H1 (cell line): ENCODE measurements at regions not wholly inside any gene's neighbourhood (a gene's known extent, or its start where the extent isn't known, plus 50 kb on each side); places are given as distances from the start of the nearest gene placed in this dataset.

ENCODE experiments used
- CTCF ChIA-PET: fragments of 300-600 bp; sonication (Branson Sonifier 250); formaldehyde crosslinking; loops from one replicate; lab custom pipeline; 2021; ENCODE audit not compliant: partially characterized antibody; lab: Charles Lee
- POLR2A ChIA-PET: fragments of 300-600 bp; sonication (Branson Sonifier 250); formaldehyde crosslinking; loops from one replicate; lab custom pipeline; 2021; ENCODE audit warnings: inconsistent platforms; ENCODE audit not compliant: partially characterized antibody; lab: Charles Lee
- DNase-seq, 2 experiments: peaks; one replicate each; pipeline versions ENCODE4 v3.0.0 to v3.0.0-alpha.2; 2010 to 2022; ENCODE audit warnings: low spot score in 2 of 2, low read depth in 1 of 2, mixed read lengths in 1 of 2
- FAIRE-seq: peaks from 2 replicates; lab custom pipeline; 2011; peaks lifted over from hg19 to GRCh38; lab: Jason Lieb, UNC
- H2AFZ ChIP-seq: 2 replicates; pipeline ENCODE4 v1.8.1; 2012; ENCODE audit warnings: low read length, inconsistent platforms
- H2AK5ac ChIP-seq: 2 replicates; pipeline ENCODE4 v1.6.1; 2013; ENCODE audit warnings: low read depth, low read length
- H2BK120ac ChIP-seq: replicated peaks from 2 replicates; pipeline ENCODE3; 2013; ENCODE audit warnings: low read depth, low read length, inconsistent platforms
- H2BK12ac ChIP-seq: 2 replicates; pipeline ENCODE4 v1.6.1; 2013; ENCODE audit warnings: low read depth, low read length
- H2BK15ac ChIP-seq: 2 replicates; pipeline ENCODE4 v1.6.1; 2013; ENCODE audit warnings: low read length
- H2BK20ac ChIP-seq: 2 replicates; pipeline ENCODE4 v1.6.1; 2013; ENCODE audit warnings: low read length
- H2BK5ac ChIP-seq: 2 replicates; pipeline ENCODE4 v1.6.1; 2013; ENCODE audit warnings: low read depth, low read length
- H3K14ac ChIP-seq: 2 replicates; pipeline ENCODE4 v1.6.1; 2013; ENCODE audit warnings: inconsistent platforms; ENCODE audit not compliant: insufficient read length
- H3K18ac ChIP-seq: 2 replicates; pipeline ENCODE4 v1.6.1; 2013; ENCODE audit warnings: low read length; ENCODE audit errors: extremely low read depth
- H3K23ac ChIP-seq: 2 replicates; pipeline ENCODE4 v1.6.1; 2013; ENCODE audit warnings: inconsistent platforms; ENCODE audit not compliant: insufficient read length
- H3K23me2 ChIP-seq: 2 replicates; pipeline ENCODE4 v1.6.1; 2013; ENCODE audit warnings: low read depth, low read length
- H3K27ac ChIP-seq: 2 replicates; pipeline ENCODE4 v1.6.1; 2011; ENCODE audit warnings: low read depth, low read length, inconsistent platforms
- H3K27me3 ChIP-seq, 4 experiments: replicated peaks in 1 of 4; 1 replicate in 1 of 4; 2 replicates in 3 of 4; pipeline versions ENCODE4 v1.6.1 to v1.8.1; 2011 to 2013; ENCODE audit warnings: low read length in 3 of 4, mild to moderate bottlenecking in 3 of 4, inconsistent platforms in 2 of 4, mixed read lengths in 2 of 4, moderate library complexity in 1 of 4; ENCODE audit not compliant: control insufficient read depth in 3 of 4, insufficient read depth in 3 of 4; ENCODE audit errors: extremely low read depth in 1 of 4
- H3K36me3 ChIP-seq, 4 experiments: 2 replicates each; pipeline versions ENCODE4 v1.6.1 to v1.8.1; 2011 to 2013; ENCODE audit warnings: mild to moderate bottlenecking in 4 of 4, low read length in 3 of 4, moderate library complexity in 2 of 4, control low read depth in 1 of 4, inconsistent platforms in 1 of 4; ENCODE audit not compliant: insufficient read depth in 4 of 4, control insufficient read depth in 2 of 4
- H3K4ac ChIP-seq: replicated peaks from 2 replicates; pipeline ENCODE3; 2013; ENCODE audit warnings: low read length, low read depth, mixed read lengths, inconsistent platforms; ENCODE audit not compliant: insufficient read length
- H3K4me1 ChIP-seq, 4 experiments: replicated peaks in 1 of 4; 1 replicate in 1 of 4; 2 replicates in 3 of 4; pipeline versions ENCODE4 v1.6.1 to v1.8.1; 2011 to 2013; ENCODE audit warnings: low read length in 3 of 4, inconsistent platforms in 2 of 4, mixed read lengths in 1 of 4; ENCODE audit not compliant: insufficient read depth in 4 of 4, control insufficient read depth in 3 of 4
- H3K4me2 ChIP-seq, 2 experiments: 2 replicates each; pipeline versions ENCODE4 v1.6.1 to v1.8.1; 2011 to 2013; ENCODE audit warnings: low read depth in 2 of 2, low read length in 2 of 2, control low read depth in 1 of 2, inconsistent platforms in 1 of 2, mild to moderate bottlenecking in 1 of 2; ENCODE audit not compliant: insufficient read depth in 1 of 2
- H3K4me3 ChIP-seq, 4 experiments: fragments of 200-600, 300-600 bp in 1 of 4; sonication (generic), shearing (Covaris generic), sonication (Bioruptor Twin) in 1 of 4; 2 replicates each; pipeline versions ENCODE4 v1.5.1 to v1.8.1; 2011 to 2016; ENCODE audit warnings: low read length in 4 of 4, low read depth in 3 of 4, control low read depth in 2 of 4, inconsistent platforms in 2 of 4, mild to moderate bottlenecking in 2 of 4, mixed read lengths in 1 of 4, moderate library complexity in 1 of 4; ENCODE audit not compliant: insufficient read depth in 2 of 4; ENCODE audit errors: extremely low read depth in 1 of 4
- H3K56ac ChIP-seq: replicated peaks from 2 replicates; pipeline ENCODE3; 2013; ENCODE audit warnings: low read depth, mild to moderate bottlenecking, mixed read lengths, low read length, inconsistent platforms; ENCODE audit not compliant: insufficient read length
- H3K79me1 ChIP-seq: 2 replicates; pipeline ENCODE4 v1.6.1; 2013; ENCODE audit warnings: low read depth, low read length, control low read depth
- H3K79me2 ChIP-seq, 2 experiments: 2 replicates each; pipeline versions ENCODE4 v1.6.1 to v1.8.1; 2012 to 2013; ENCODE audit warnings: low read length in 2 of 2, mild to moderate bottlenecking in 2 of 2, inconsistent platforms in 1 of 2; ENCODE audit not compliant: insufficient read depth in 2 of 2, control insufficient read depth in 1 of 2
- H3K9ac ChIP-seq, 4 experiments: replicated peaks in 1 of 4; 1 replicate in 1 of 4; 2 replicates in 3 of 4; pipeline versions ENCODE4 v1.6.1 to v1.8.1; 2011 to 2013; ENCODE audit warnings: low read depth in 3 of 4, low read length in 3 of 4, control low read depth in 2 of 4, mild to moderate bottlenecking in 2 of 4, moderate library complexity in 2 of 4, inconsistent platforms in 1 of 4; ENCODE audit errors: extremely low read depth in 1 of 4
- H3K9me3 ChIP-seq, 2 experiments: 2 replicates each; pipeline versions ENCODE4 v1.6.1 to v1.8.1; 2012 to 2013; ENCODE audit warnings: mild to moderate bottlenecking in 2 of 2, moderate library complexity in 2 of 2, control low read depth in 1 of 2, inconsistent platforms in 1 of 2, low read depth in 1 of 2, low read length in 1 of 2, mixed read lengths in 1 of 2; ENCODE audit not compliant: insufficient read depth in 2 of 2
- H4K20me1 ChIP-seq, 2 experiments: replicated peaks in 1 of 2; 2 replicates each; pipeline versions ENCODE3 to v1.8.1; 2011 to 2013; ENCODE audit warnings: inconsistent platforms in 2 of 2, low read length in 2 of 2, mild to moderate bottlenecking in 1 of 2; ENCODE audit not compliant: insufficient read depth in 2 of 2, control insufficient read depth in 1 of 2
- H4K5ac ChIP-seq: 2 replicates; pipeline ENCODE4 v1.6.1; 2013; ENCODE audit warnings: low read length, low read depth, mixed read lengths, inconsistent platforms; ENCODE audit not compliant: insufficient read length
- H4K8ac ChIP-seq: 2 replicates; pipeline ENCODE4 v1.8.0; 2013; ENCODE audit warnings: mild to moderate bottlenecking, moderate library complexity, low read length, inconsistent platforms; ENCODE audit not compliant: insufficient read depth; ENCODE audit errors: extremely low read depth
- H4K91ac ChIP-seq: replicated peaks from 2 replicates; pipeline ENCODE3; 2013; ENCODE audit warnings: low read length, mixed read lengths, inconsistent platforms; ENCODE audit not compliant: insufficient read length
- ASH2L ChIP-seq: fragments of 200-600, 300-600 bp; sonication (generic); IDR thresholded peaks from one replicate; pipeline ENCODE4 v1.7.1; 2017; ENCODE audit warnings: low read length
- CEBPB ChIP-seq: IDR thresholded peaks from 2 replicates; pipeline ENCODE4 v1.6.1; 2012; ENCODE audit warnings: low read depth, low read length
- CREB1 ChIP-seq: IDR thresholded peaks from 2 replicates; pipeline ENCODE4 v1.6.1; 2012; ENCODE audit warnings: inconsistent platforms
- CTBP2 ChIP-seq: IDR thresholded peaks from 2 replicates; pipeline ENCODE4 v1.7.0; 2011; ENCODE audit warnings: borderline replicate concordance, mild to moderate bottlenecking, moderate library complexity, mixed read lengths, low read length; ENCODE audit not compliant: insufficient read depth, insufficient read length
- FOSL1 ChIP-seq: IDR thresholded peaks from 2 replicates; pipeline ENCODE4 v1.6.1; 2011; ENCODE audit warnings: mild to moderate bottlenecking, low read depth, low read length, moderate library complexity; ENCODE audit not compliant: insufficient read depth
- JUND ChIP-seq: IDR thresholded peaks from 2 replicates; pipeline ENCODE4 v1.6.1; 2011; ENCODE audit warnings: mild to moderate bottlenecking, improper control_type of control experiment, low read length
- KDM1A ChIP-seq: fragments of 200-600, 300-600 bp; sonication (generic); IDR thresholded peaks from 2 replicates; pipeline ENCODE4 v1.7.1; 2016; ENCODE audit warnings: mild to moderate bottlenecking, low read length, borderline replicate concordance
- SRF ChIP-seq: IDR thresholded peaks from 2 replicates; pipeline ENCODE4 v1.6.1; 2011; ENCODE audit warnings: mild to moderate bottlenecking, low read depth, low read length, moderate library complexity
- TAF7 ChIP-seq: optimal IDR thresholded peaks from 2 replicates; pipeline ENCODE3; 2011; ENCODE audit warnings: low read depth, mild to moderate bottlenecking, inconsistent platforms, low read length, moderate library complexity, borderline replicate concordance
- TBP ChIP-seq: IDR thresholded peaks from 2 replicates; pipeline ENCODE4 v1.6.1; 2011; ENCODE audit warnings: low read depth, low read length, improper control_type of control experiment
- ZNF274 ChIP-seq: IDR thresholded peaks from 2 replicates; pipeline ENCODE4 v1.7.0; 2012; ENCODE audit warnings: low read length, borderline replicate concordance; ENCODE audit errors: extremely low read depth
- WGBS, 2 experiments: shearing (Covaris generic) in 1 of 2; methylation state at CpG; one replicate each; pipeline versions ENCODE4 v1.1.6 to v1.1.7; 2013 to 2015; ENCODE audit warnings: low lambda C conversion rate in 2 of 2, mixed read lengths in 2 of 2, inconsistent platforms in 1 of 2, low coverage in 1 of 2, missing lambda C conversion rate in 1 of 2; ENCODE audit not compliant: insufficient replicate concordance in 2 of 2, insufficient coverage in 1 of 2, insufficient read length in 1 of 2; ENCODE audit errors: extremely low coverage in 1 of 2, missing lambda C conversion rate in 1 of 2; 5-methylcytosine and 5-hydroxymethylcytosine counted together
- TF ChIP-seq, protein P1 (sequence below): IDR thresholded peaks from 2 replicates; pipeline ENCODE4 v1.6.1; 2012; ENCODE audit warnings: inconsistent platforms

- no peak overlapping the region for H3K27ac ChIP-seq
Observed at GRCh38 chr3:106401666-106402490, 533.1 kb upstream of the CBLB start.

More at GRCh38 chr3:106401666-106402490, 533.1 kb upstream of the CBLB start:
- Histone ChIP-seq H3K9me3 (no peaks in the 10 kb centered on the region), H3K4me1 (peaks cover 0 to 4% (median 1%) of the 10 kb centered on the region in 4 experiments; a peak in 3 of 7 replicates), H2BK120ac (no peak overlapping the region), H3K36me3 (no peaks in the 10 kb centered on the region), H4K20me1 (no peaks in the 10 kb centered on the region), H2AFZ (no peak overlapping the region), H2BK5ac (no peak overlapping the region), H3K23ac (no peak overlapping the region), H3K79me1 (no peaks in the 10 kb centered on the region), H4K5ac (no peak overlapping the region), H3K4me3 (no peak overlapping the region), H3K4ac (no peak overlapping the region), H2BK20ac (no peak overlapping the region), H2BK15ac (no peak overlapping the region), H3K56ac (no peak overlapping the region), H3K79me2 (no peaks in the 10 kb centered on the region), H2AK5ac (no peak overlapping the region), H3K23me2 (no peaks in the 10 kb centered on the region), H3K14ac (no peak overlapping the region), H4K91ac (no peak overlapping the region), H3K4me2 (no peak overlapping the region), H4K8ac (no peak overlapping the region), H2BK12ac (no peak overlapping the region), H3K27me3 (no peaks in the 10 kb centered on the region), H3K18ac (no peak overlapping the region), H3K9ac (no peak overlapping the region)
- TF ChIP-seq FOSL1: no peak
- TF ChIP-seq CEBPB: no peak
- no peak for TF ChIP-seq SRF
- TF ChIP-seq KDM1A: no peak
- TF ChIP-seq CTBP2: no peak
- TF ChIP-seq ZNF274: no peak
- TF ChIP-seq JUND: no peak
- no peak for TF ChIP-seq ASH2L
- TF ChIP-seq TBP: no peak
- no peak for TF ChIP-seq CREB1
- TF ChIP-seq, protein P1, sequence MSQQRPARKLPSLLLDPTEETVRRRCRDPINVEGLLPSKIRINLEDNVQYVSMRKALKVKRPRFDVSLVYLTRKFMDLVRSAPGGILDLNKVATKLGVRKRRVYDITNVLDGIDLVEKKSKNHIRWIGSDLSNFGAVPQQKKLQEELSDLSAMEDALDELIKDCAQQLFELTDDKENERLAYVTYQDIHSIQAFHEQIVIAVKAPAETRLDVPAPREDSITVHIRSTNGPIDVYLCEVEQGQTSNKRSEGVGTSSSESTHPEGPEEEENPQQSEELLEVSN: no peak
- no peak for TF ChIP-seq TAF7
- CTCF ChIA-PET: no interaction called here
- FAIRE-seq: no peak
- POLR2A ChIA-PET: no interaction called here
- no peak for DNase-seq
- WGBS, 2 experiments: 92% methylated on average over 3 of the region's 3 CpGs; no CpG with 5 or more reads in 1 of the 2 experiments
